Panc1 (cell line): ENCODE measurements at regions not wholly inside any gene's neighbourhood (a gene's known extent, or its start where the extent isn't known, plus 50 kb on each side); places are given as distances from the start of the nearest gene placed in this dataset.

Experiments
- ATAC-seq: fragments of 200-7000 bp; cut with Tn5 transposase; 2 replicates; pipeline ENCODE4 v1.9.1; 2020; ENCODE audit warnings: mild to moderate bottlenecking, moderate library complexity
- BruUV-seq: library from RNA; stranded (reverse); fragments of 400-500 nt; replicated peaks from 2 replicates; lab custom pipeline; 2021; lab: Mats Ljungman, UMichigan
- CTCF ChIA-PET: fragments of 300-600 bp; sonication (Branson Sonifier 250); formaldehyde crosslinking; loops from one replicate; lab custom pipeline; 2022; ENCODE audit warnings: antibody characterized with exemption; lab: Charles Lee
- POLR2A ChIA-PET: fragments of 300-600 bp; sonication (Branson Sonifier 250); formaldehyde crosslinking; loops from one replicate; lab custom pipeline; 2022; ENCODE audit warnings: antibody characterized with exemption; lab: Charles Lee
- DNase-seq: peaks from one replicate; pipeline ENCODE4 v3.0.0-alpha.2; 2010; ENCODE audit warnings: low read depth, low spot score
- H3K27ac ChIP-seq: 2 replicates; pipeline ENCODE4 v1.5.1; 2011; ENCODE audit warnings: mild to moderate bottlenecking, low read length, inconsistent platforms
- H3K27me3 ChIP-seq: fragments of 200-500 bp; sonication (Bioruptor generic); 2 replicates; pipeline ENCODE4 v1.6.0; 2014; ENCODE audit warnings: low read length, inconsistent platforms; ENCODE audit not compliant: control insufficient read depth, insufficient read depth
- H3K36me3 ChIP-seq: fragments of 200-500 bp; sonication (Bioruptor generic); 2 replicates; pipeline ENCODE4 v1.5.1; 2014; ENCODE audit warnings: inconsistent platforms, mild to moderate bottlenecking, low read length, moderate library complexity; ENCODE audit not compliant: control insufficient read depth, insufficient read depth
- H3K4me1 ChIP-seq: 2 replicates; pipeline ENCODE4 v1.5.1; 2011; ENCODE audit warnings: inconsistent platforms, mild to moderate bottlenecking, low read length, moderate library complexity; ENCODE audit not compliant: control insufficient read depth, insufficient read depth
- H3K4me3 ChIP-seq, 2 experiments: 2 replicates each; pipeline ENCODE4 v1.5.1; 2011 to 2012; ENCODE audit warnings: low read depth in 2 of 2, low read length in 2 of 2, mild to moderate bottlenecking in 2 of 2, inconsistent platforms in 1 of 2, moderate library complexity in 1 of 2
- H3K9me3 ChIP-seq: fragments of 200-500 bp; sonication (Bioruptor generic); 2 replicates; pipeline ENCODE4 v1.5.1; 2014; ENCODE audit warnings: low read depth, mild to moderate bottlenecking, inconsistent platforms, low read length, moderate library complexity; ENCODE audit not compliant: control insufficient read depth, insufficient read depth
- POLR2AphosphoS5 ChIP-seq: IDR thresholded peaks from 2 replicates; pipeline ENCODE4 v1.6.1; 2012; ENCODE audit warnings: mild to moderate bottlenecking, low read depth, low read length, moderate library complexity
- SIN3A ChIP-seq: IDR thresholded peaks from 2 replicates; pipeline ENCODE4 v1.6.1; 2012; ENCODE audit warnings: low read depth, mild to moderate bottlenecking, low read length, moderate library complexity, borderline replicate concordance; ENCODE audit not compliant: insufficient read depth
- TCF7L2 ChIP-seq: IDR thresholded peaks from 2 replicates; pipeline ENCODE4 v1.6.1; 2011; ENCODE audit warnings: mild to moderate bottlenecking, low read depth, low read length, inconsistent platforms
- in situ Hi-C: cut with HindIII; loops from 2 replicates; pipeline ENCODE4 v1.10.0; 2016; ENCODE audit warnings: low sequenced_read_pairs, low pct_unique_long_range_greater_than_20kb
- intact Hi-C: fragments of 100-400 bp; cut with micrococcal nuclease; formaldehyde crosslinking; loops from one replicate; pipeline ENCODE4 v1.10.0; 2022; ENCODE audit not compliant: unreplicated experiment
- TF ChIP-seq, protein P1 (sequence below): fragments of 450-650 bp; IDR thresholded peaks from 2 replicates; pipeline ENCODE4 v1.5.1; 2017; ENCODE audit warnings: mild to moderate bottlenecking
- TF ChIP-seq, protein P2 (sequence below), 2 experiments: IDR thresholded peaks; 2 replicates each; pipeline ENCODE4 v1.6.1; 2011 to 2012; ENCODE audit warnings: low read depth in 2 of 2, control low read depth in 1 of 2, low read length in 1 of 2, mild to moderate bottlenecking in 1 of 2, moderate library complexity in 1 of 2; ENCODE audit not compliant: insufficient read depth in 1 of 2

DNA sequence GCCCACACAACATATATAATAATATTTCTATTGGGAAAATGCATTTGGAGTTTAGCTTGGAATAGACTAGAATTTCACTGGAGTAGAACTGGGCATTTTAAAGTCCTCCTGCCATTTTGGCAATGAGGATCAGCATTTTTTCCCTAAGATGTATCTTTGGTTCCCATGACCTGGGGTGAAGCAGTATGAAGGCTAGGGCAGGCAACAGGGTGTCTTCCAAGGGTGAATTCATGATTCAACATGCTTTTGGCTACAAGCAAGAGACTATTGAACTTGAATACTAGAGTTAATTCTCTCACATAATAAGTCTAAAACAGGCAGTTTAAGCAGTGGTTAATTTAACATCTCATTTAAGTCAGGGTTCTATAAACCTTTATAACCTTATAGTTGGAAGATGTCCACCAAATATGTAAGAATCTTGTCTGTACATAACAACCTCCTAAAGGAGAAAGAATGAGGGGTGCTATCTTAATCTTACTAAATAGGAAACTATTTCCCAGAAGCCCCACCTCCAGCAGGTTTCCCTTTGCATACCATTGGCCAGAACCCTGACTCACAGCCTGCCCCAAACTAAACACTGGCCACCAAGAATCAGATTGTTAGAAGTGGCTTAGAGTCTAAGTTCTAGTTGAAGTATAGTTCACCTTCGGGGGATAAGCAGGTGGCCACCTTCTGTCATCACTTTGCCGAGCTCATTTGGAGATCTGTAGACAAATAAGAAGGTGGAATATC, 96.0 kb upstream of the PRPS1L1 start:
- BruUV-seq = no TSS peak
- POLR2A ChIA-PET = no interaction called here
- no peak overlapping the region for H3K4me3 ChIP-seq
- DNase-seq (no peak), ATAC-seq (no peak)
- intact Hi-C loops (no loop called here), in situ Hi-C loops (no loop called here)
- H3K27ac ChIP-seq = no peak overlapping the region
- TF ChIP-seq SIN3A (no peak), TCF7L2 (no peak), POLR2AphosphoS5 (no peak)
- TF ChIP-seq, protein P1, sequence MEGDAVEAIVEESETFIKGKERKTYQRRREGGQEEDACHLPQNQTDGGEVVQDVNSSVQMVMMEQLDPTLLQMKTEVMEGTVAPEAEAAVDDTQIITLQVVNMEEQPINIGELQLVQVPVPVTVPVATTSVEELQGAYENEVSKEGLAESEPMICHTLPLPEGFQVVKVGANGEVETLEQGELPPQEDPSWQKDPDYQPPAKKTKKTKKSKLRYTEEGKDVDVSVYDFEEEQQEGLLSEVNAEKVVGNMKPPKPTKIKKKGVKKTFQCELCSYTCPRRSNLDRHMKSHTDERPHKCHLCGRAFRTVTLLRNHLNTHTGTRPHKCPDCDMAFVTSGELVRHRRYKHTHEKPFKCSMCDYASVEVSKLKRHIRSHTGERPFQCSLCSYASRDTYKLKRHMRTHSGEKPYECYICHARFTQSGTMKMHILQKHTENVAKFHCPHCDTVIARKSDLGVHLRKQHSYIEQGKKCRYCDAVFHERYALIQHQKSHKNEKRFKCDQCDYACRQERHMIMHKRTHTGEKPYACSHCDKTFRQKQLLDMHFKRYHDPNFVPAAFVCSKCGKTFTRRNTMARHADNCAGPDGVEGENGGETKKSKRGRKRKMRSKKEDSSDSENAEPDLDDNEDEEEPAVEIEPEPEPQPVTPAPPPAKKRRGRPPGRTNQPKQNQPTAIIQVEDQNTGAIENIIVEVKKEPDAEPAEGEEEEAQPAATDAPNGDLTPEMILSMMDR = no peak
- TF ChIP-seq, protein P2, sequence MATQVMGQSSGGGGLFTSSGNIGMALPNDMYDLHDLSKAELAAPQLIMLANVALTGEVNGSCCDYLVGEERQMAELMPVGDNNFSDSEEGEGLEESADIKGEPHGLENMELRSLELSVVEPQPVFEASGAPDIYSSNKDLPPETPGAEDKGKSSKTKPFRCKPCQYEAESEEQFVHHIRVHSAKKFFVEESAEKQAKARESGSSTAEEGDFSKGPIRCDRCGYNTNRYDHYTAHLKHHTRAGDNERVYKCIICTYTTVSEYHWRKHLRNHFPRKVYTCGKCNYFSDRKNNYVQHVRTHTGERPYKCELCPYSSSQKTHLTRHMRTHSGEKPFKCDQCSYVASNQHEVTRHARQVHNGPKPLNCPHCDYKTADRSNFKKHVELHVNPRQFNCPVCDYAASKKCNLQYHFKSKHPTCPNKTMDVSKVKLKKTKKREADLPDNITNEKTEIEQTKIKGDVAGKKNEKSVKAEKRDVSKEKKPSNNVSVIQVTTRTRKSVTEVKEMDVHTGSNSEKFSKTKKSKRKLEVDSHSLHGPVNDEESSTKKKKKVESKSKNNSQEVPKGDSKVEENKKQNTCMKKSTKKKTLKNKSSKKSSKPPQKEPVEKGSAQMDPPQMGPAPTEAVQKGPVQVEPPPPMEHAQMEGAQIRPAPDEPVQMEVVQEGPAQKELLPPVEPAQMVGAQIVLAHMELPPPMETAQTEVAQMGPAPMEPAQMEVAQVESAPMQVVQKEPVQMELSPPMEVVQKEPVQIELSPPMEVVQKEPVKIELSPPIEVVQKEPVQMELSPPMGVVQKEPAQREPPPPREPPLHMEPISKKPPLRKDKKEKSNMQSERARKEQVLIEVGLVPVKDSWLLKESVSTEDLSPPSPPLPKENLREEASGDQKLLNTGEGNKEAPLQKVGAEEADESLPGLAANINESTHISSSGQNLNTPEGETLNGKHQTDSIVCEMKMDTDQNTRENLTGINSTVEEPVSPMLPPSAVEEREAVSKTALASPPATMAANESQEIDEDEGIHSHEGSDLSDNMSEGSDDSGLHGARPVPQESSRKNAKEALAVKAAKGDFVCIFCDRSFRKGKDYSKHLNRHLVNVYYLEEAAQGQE (IDR thresholded peaks at IDR 0.05; ENCODE audit: insufficient read depth in 1 of 2, low read depth in 2 of 2, low read length in 1 of 2) = no peak
- H3K4me1 ChIP-seq = peaks cover 2% of the 10 kb centered on the region; the same call in 1 of the 2 replicates
- no peaks in the 10 kb centered on the region; the same call in none of the 2 replicates for H3K27me3 ChIP-seq
- no peaks in the 10 kb centered on the region for H3K36me3 ChIP-seq
- H3K9me3 ChIP-seq = no peaks in the 10 kb centered on the region
- CTCF ChIA-PET = no interaction called here

DNA sequence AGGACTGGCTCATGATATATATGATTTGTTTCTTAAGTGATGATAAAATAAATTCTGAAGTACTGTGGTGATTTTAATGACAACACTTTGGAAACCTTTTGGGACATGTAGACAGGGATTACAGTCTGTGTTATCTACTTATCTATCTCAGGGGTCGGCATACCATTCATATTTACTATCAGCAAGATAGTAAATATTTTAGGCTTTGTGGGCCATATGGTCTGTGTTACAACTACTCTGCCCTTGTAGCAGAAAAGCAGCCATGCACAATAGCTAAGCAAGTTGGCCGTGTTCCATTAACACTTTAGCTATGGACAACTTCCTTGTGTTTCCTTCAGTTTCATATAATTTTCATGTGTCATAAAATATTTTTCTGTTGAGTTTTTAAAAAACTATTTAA, 97.8 kb upstream of the PRPS1L1 start:
- Histone ChIP-seq H3K4me3 (no peak overlapping the region), H3K27ac (no peak overlapping the region), H3K36me3 (no peaks in the 10 kb centered on the region), H3K27me3 (peaks cover 2% of the 10 kb centered on the region), H3K9me3 (no peaks in the 10 kb centered on the region), H3K4me1 (peaks cover 2% of the 10 kb centered on the region; the same call in 1 of the 2 replicates)
- in situ Hi-C loops (no loop called here), intact Hi-C loops (no loop called here)
- no TSS peak for BruUV-seq
- ATAC-seq (no peak), DNase-seq (no peak)
- ChIA-PET CTCF (no interaction called here), POLR2A (no interaction called here)
- TF ChIP-seq, protein P2 (IDR thresholded peaks at IDR 0.05; ENCODE audit: insufficient read depth in 1 of 2, low read depth in 2 of 2, low read length in 1 of 2) = no peak
- TF ChIP-seq POLR2AphosphoS5 (no peak), TCF7L2 (no peak), SIN3A (no peak)
- TF ChIP-seq, protein P1 = no peak
